ENCODE measurements at regions not wholly inside any gene's neighbourhood (a gene's known extent, or its start where the extent isn't known, plus 50 kb on each side); places are given as distances from the start of the nearest gene placed in this dataset.

- no peaks in the 10 kb centered on the region for H3K27me3 ChIP-seq
- intact Hi-C loops (cut with DNase I; ENCODE audit: low total_unique reads): no loop called here
- H3K9me3 ChIP-seq: peaks cover 0 to 3% of the 10 kb centered on the region in 2 donors
- H3K27ac ChIP-seq: peak overlapping the region; percentile 31 to 36
- TF ChIP-seq POLR2A (IDR thresholded peaks at IDR 0.05): no peak
- TF ChIP-seq CTCF (IDR thresholded peaks at IDR 0.05): no peak
- H3K36me3 ChIP-seq: no peaks in the 10 kb centered on the region
- no peaks in the 10 kb centered on the region for H3K4me1 ChIP-seq
- DNase-seq: no peak
- no peak overlapping the region for H3K4me3 ChIP-seq
These were observed 150.8 kb upstream of the SPATS2L start for GRCh38 chr2:200155652-200156051.

DNA sequence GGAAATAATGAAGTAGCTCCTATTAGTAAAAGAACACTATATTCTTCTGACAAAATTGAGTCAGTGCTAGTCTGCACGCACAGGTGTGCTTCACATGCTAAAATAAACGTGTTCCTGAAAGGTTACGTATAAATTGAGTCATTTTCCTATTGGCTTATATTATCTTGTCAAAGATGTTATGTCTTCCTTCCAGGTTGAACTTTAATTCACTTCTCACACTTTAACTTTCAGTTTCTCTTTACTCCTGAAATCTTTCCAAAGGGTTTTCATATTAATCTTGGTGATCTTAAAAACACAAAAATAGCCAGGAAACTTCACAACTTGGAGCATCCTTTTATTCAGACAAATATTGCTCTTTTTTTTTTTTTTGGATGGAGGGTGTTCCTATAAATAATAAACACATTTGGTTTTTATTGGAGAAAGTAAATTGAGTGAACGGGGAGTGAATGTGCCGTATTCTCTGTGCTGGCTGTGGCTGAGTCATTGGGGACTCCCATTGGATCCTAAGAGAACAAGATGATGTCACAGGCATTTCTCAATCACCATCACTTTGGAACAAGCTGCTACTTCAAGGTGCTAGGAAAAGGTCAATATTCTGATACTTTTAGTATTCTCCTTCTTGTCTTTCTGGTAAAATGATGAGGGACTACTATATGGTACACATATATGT, 150.2 kb upstream of the SPATS2L start:
- DNase-seq: peak; percentile 36 to 50
- Histone ChIP-seq H3K27ac (peak overlapping the region; percentile 31 to 36), H3K4me1 (no peaks in the 10 kb centered on the region), H3K9me3 (no peaks in the 10 kb centered on the region), H3K27me3 (no peaks in the 10 kb centered on the region), H3K36me3 (no peaks in the 10 kb centered on the region), H3K4me3 (peak overlapping the region; percentile 26 to 33)
- no peak for TF ChIP-seq CTCF (IDR thresholded peaks at IDR 0.05)
- no peak for TF ChIP-seq POLR2A (IDR thresholded peaks at IDR 0.05)
- intact Hi-C loops (cut with DNase I; ENCODE audit: low total_unique reads): no loop called here

- Histone ChIP-seq H3K36me3 (no peaks in the 10 kb centered on the region), H3K27me3 (no peaks in the 10 kb centered on the region), H3K4me1 (no peaks in the 10 kb centered on the region), H3K9me3 (no peaks in the 10 kb centered on the region), H3K4me3 (no peak overlapping the region), H3K27ac (no peak overlapping the region)
- DNase-seq: no peak
- intact Hi-C loops (cut with DNase I; ENCODE audit: low total_unique reads): no loop called here
- no peak for TF ChIP-seq CTCF (IDR thresholded peaks at IDR 0.05)
- no peak for TF ChIP-seq POLR2A (IDR thresholded peaks at IDR 0.05)
These were observed 147.7 kb upstream of the SPATS2L start for GRCh38 chr2:200158647-200159356.

DNA sequence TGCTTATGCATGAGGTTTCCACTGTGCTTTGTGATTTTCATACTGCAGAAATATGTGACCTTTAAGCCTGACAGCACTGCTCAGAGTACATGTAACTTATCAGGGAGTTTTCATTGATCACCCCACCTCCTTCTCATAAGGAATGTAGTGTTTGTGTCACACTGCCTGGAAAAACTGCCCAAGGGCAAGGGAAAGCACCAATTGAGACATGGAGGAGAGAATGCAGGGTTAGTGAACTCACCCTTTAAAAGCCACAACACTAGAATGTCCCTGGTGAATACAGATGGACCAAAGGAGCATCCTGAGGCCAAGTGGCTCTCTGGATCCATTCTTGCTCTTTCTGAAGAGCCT, 147.2 kb upstream of the SPATS2L start:
- no peak overlapping the region for H3K27ac ChIP-seq
- intact Hi-C loops (cut with DNase I; ENCODE audit: low total_unique reads): no loop called here
- no peak overlapping the region for H3K4me3 ChIP-seq
- TF ChIP-seq POLR2A (IDR thresholded peaks at IDR 0.05): no peak
- TF ChIP-seq CTCF (IDR thresholded peaks at IDR 0.05): no peak
- no peaks in the 10 kb centered on the region for H3K36me3 ChIP-seq
- H3K4me1 ChIP-seq: no peaks in the 10 kb centered on the region
- H3K27me3 ChIP-seq: no peaks in the 10 kb centered on the region
- DNase-seq: no peak
- H3K9me3 ChIP-seq: no peaks in the 10 kb centered on the region

All from uterus (tissue), 3 donors.